Naive thymus-derived CD4-positive, alpha-beta T cell (primary cell): ENCODE measurements at regions not wholly inside any gene's neighbourhood (a gene's known extent, or its start where the extent isn't known, plus 50 kb on each side); places are given as distances from the start of the nearest gene placed in this dataset.

Experiments
- ATAC-seq: fragments of 150-1000 bp; cut with Tn5 transposase; 2 replicates; pipeline ENCODE4 v1.10.0; 2021; ENCODE audit warnings: mild to moderate bottlenecking, moderate library complexity
- CTCF ChIA-PET: fragments of 350-600 bp; sonication (Branson Sonifier 250); formaldehyde crosslinking; loops from one replicate; lab custom pipeline; 2021; ENCODE audit warnings: antibody characterized with exemption; lab: Charles Lee
- POLR2A ChIA-PET: fragments of 350-600 bp; sonication (Branson Sonifier 250); formaldehyde crosslinking; loops from one replicate; lab custom pipeline; 2021; ENCODE audit warnings: antibody characterized with exemption, inconsistent platforms; lab: Charles Lee
- DNase-seq, 9 donors: peaks; one replicate each; pipeline versions ENCODE4 v3.0.0 to v3.0.0-alpha.2; 2020 to 2022; ENCODE audit warnings: mixed read lengths in 1 of 9
- H3K27ac ChIP-seq: one replicate; pipeline ENCODE4 v1.7.0; 2013; ENCODE audit warnings: mild to moderate bottlenecking, low read depth, low read length, moderate library complexity
- H3K27me3 ChIP-seq, 2 donors: one replicate each; pipeline ENCODE4 v1.7.0; 2013; ENCODE audit warnings: low read length in 2 of 2, mild to moderate bottlenecking in 2 of 2, moderate library complexity in 2 of 2; ENCODE audit not compliant: control insufficient read depth in 2 of 2, insufficient read depth in 2 of 2
- H3K36me3 ChIP-seq, 3 experiments: 1 replicate in 2 of 3; 2 replicates in 1 of 3; pipeline ENCODE4 v1.7.0; 2013; ENCODE audit warnings: low read length in 3 of 3, mild to moderate bottlenecking in 3 of 3, moderate library complexity in 1 of 3; ENCODE audit not compliant: insufficient read depth in 3 of 3, control insufficient read depth in 2 of 3
- H3K4me1 ChIP-seq, 2 donors: one replicate each; pipeline ENCODE4 v1.7.0; 2013; ENCODE audit warnings: low read length in 2 of 2, mild to moderate bottlenecking in 2 of 2, moderate library complexity in 1 of 2; ENCODE audit not compliant: control insufficient read depth in 2 of 2, insufficient read depth in 2 of 2
- H3K4me3 ChIP-seq: 2 replicates; pipeline ENCODE4 v1.7.0; 2013; ENCODE audit warnings: mild to moderate bottlenecking, low read length
- H3K9me3 ChIP-seq, 3 experiments: 1 replicate in 2 of 3; 2 replicates in 1 of 3; pipeline ENCODE4 v1.7.0; 2013; ENCODE audit warnings: low read length in 3 of 3; ENCODE audit not compliant: control insufficient read depth in 2 of 3
- H3K27ac Mint-ChIP-seq, 9 donors: one replicate each; pipeline ENCODE4 v1.8.0; 2020 to 2022; ENCODE audit warnings: mixed read lengths in 9 of 9, mild to moderate bottlenecking in 8 of 9, moderate library complexity in 5 of 9, inconsistent platforms in 2 of 9
- H3K27me3 Mint-ChIP-seq, 5 donors: one replicate each; pipeline ENCODE4 v1.8.0; 2021 to 2022; ENCODE audit warnings: mixed read lengths in 5 of 5, mild to moderate bottlenecking in 1 of 5
- H3K36me3 Mint-ChIP-seq, 5 donors: one replicate each; pipeline ENCODE4 v1.8.0; 2020 to 2022; ENCODE audit warnings: mixed read lengths in 5 of 5, mild to moderate bottlenecking in 3 of 5, inconsistent platforms in 1 of 5
- H3K4me1 Mint-ChIP-seq, 7 donors: one replicate each; pipeline ENCODE4 v1.8.0; 2020 to 2022; ENCODE audit warnings: mixed read lengths in 7 of 7, mild to moderate bottlenecking in 3 of 7, inconsistent platforms in 1 of 7
- H3K4me3 Mint-ChIP-seq, 10 donors: one replicate each; pipeline ENCODE4 v1.8.0; 2020 to 2022; ENCODE audit warnings: mild to moderate bottlenecking in 10 of 10, mixed read lengths in 10 of 10, moderate library complexity in 6 of 10, inconsistent platforms in 2 of 10
- H3K9me3 Mint-ChIP-seq, 11 donors: one replicate each; pipeline ENCODE4 v1.8.0; 2020 to 2022; ENCODE audit warnings: mixed read lengths in 11 of 11, mild to moderate bottlenecking in 4 of 11, inconsistent platforms in 1 of 11, moderate library complexity in 1 of 11
- intact Hi-C, 2 donors: fragments of 100-400 bp; cut with micrococcal nuclease; formaldehyde crosslinking; loops; one replicate each; pipeline ENCODE4 v1.15.1; 2023

- ChIA-PET CTCF (interaction anchor here (0.6 kb wide), 1 partner anchor 850 kb away, joined by 3 read pairs; no protein-coding TSS in a partner anchor), POLR2A (no interaction called here)
- H3K27ac Mint-ChIP-seq, result no peak overlapping the region
- Histone ChIP-seq H3K36me3 (no peaks in the 10 kb centered on the region), H3K4me1 (no peaks in the 10 kb centered on the region), H3K27ac (no peak overlapping the region), H3K27me3 (no peaks in the 10 kb centered on the region), H3K9me3 (no peaks in the 10 kb centered on the region), H3K4me3 (no peak overlapping the region)
- peaks cover 0 to 10% (median 2%) of the 10 kb centered on the region in 11 donors for H3K9me3 Mint-ChIP-seq
- H3K36me3 Mint-ChIP-seq, result no peaks in the 10 kb centered on the region
- peaks cover 0 to 8% (median 0%) of the 10 kb centered on the region in 5 donors for H3K27me3 Mint-ChIP-seq
- intact Hi-C loops, result no loop called here
- no peaks in the 10 kb centered on the region for H3K4me1 Mint-ChIP-seq
- no peak overlapping the region for H3K4me3 Mint-ChIP-seq
- DNase-seq (no peak), ATAC-seq (no peak)
These were observed 458.4 kb downstream of the TBC1D4 start for GRCh38 chr13:75023609-75024008.

GRCh38 chr13:75021151-75021550 is 460.8 kb downstream of the TBC1D4 start:
- Mint-ChIP-seq H3K9me3 (peaks cover 0 to 4% (median 0%) of the 10 kb centered on the region in 11 donors), H3K4me3 (no peak overlapping the region), H3K4me1 (no peaks in the 10 kb centered on the region), H3K27ac (no peak overlapping the region), H3K27me3 (peaks cover 0 to 29% (median 5%) of the 10 kb centered on the region in 5 donors), H3K36me3 (no peaks in the 10 kb centered on the region)
- Histone ChIP-seq H3K27ac (no peak overlapping the region), H3K4me1 (no peaks in the 10 kb centered on the region), H3K36me3 (no peaks in the 10 kb centered on the region), H3K9me3 (no peaks in the 10 kb centered on the region), H3K4me3 (no peak overlapping the region), H3K27me3 (no peaks in the 10 kb centered on the region)
- ATAC-seq, result no peak
- CTCF ChIA-PET, result no interaction called here
- no peak for DNase-seq
- intact Hi-C loops, result no loop called here
- POLR2A ChIA-PET, result no interaction called here

- peaks cover 0 to 4% (median 0%) of the 10 kb centered on the region in 11 donors for H3K9me3 Mint-ChIP-seq
- H3K36me3 ChIP-seq, result no peaks in the 10 kb centered on the region
- H3K4me1 ChIP-seq, result no peaks in the 10 kb centered on the region
- no peaks in the 10 kb centered on the region for H3K27me3 ChIP-seq
- intact Hi-C loops, result no loop called here
- ChIA-PET CTCF (interaction anchor here (0.8 kb wide), 1 partner anchor 172 kb away, joined by 3 read pairs; no protein-coding TSS in a partner anchor), POLR2A (no interaction called here)
- H3K4me3 ChIP-seq, result no peak overlapping the region
- ATAC-seq, result no peak
- H3K27ac ChIP-seq, result no peak overlapping the region
- peaks cover 0 to 40% (median 15%) of the 10 kb centered on the region in 5 donors for H3K27me3 Mint-ChIP-seq
- no peaks in the 10 kb centered on the region for H3K36me3 Mint-ChIP-seq
- no peak overlapping the region for H3K27ac Mint-ChIP-seq
- no peaks in the 10 kb centered on the region for H3K9me3 ChIP-seq
- H3K4me3 Mint-ChIP-seq, result no peak overlapping the region
- DNase-seq, result no peak
- no peaks in the 10 kb centered on the region for H3K4me1 Mint-ChIP-seq
These were observed 465.7 kb downstream of the TBC1D4 start for GRCh38 chr13:75016225-75016624.

- no peaks in the 10 kb centered on the region for H3K4me1 Mint-ChIP-seq
- H3K4me3 ChIP-seq, result no peak overlapping the region
- POLR2A ChIA-PET, result no interaction called here
- peaks cover 0 to 37% (median 15%) of the 10 kb centered on the region in 5 donors for H3K27me3 Mint-ChIP-seq
- no peak for ATAC-seq
- H3K9me3 ChIP-seq, result no peaks in the 10 kb centered on the region
- no peak for DNase-seq
- no peaks in the 10 kb centered on the region for H3K36me3 ChIP-seq
- H3K36me3 Mint-ChIP-seq, result no peaks in the 10 kb centered on the region
- peaks cover 0 to 3% (median 0%) of the 10 kb centered on the region in 11 donors for H3K9me3 Mint-ChIP-seq
- CTCF ChIA-PET, result no interaction called here
- no peaks in the 10 kb centered on the region for H3K4me1 ChIP-seq
- H3K27ac ChIP-seq, result no peak overlapping the region
- intact Hi-C loops, result no loop called here
- H3K4me3 Mint-ChIP-seq, result no peak overlapping the region
- H3K27me3 ChIP-seq, result no peaks in the 10 kb centered on the region
- no peak overlapping the region for H3K27ac Mint-ChIP-seq
These were observed 468.2 kb downstream of the TBC1D4 start for GRCh38 chr13:75013818-75014217.

- intact Hi-C loops, result no loop called here
- H3K27me3 Mint-ChIP-seq, result peaks cover 0 to 19% (median 7%) of the 10 kb centered on the region in 5 donors
- no peak overlapping the region for H3K27ac Mint-ChIP-seq
- no peak overlapping the region for H3K4me3 Mint-ChIP-seq
- no peaks in the 10 kb centered on the region for H3K36me3 ChIP-seq
- no peaks in the 10 kb centered on the region for H3K4me1 ChIP-seq
- no peaks in the 10 kb centered on the region for H3K9me3 Mint-ChIP-seq
- no peak overlapping the region for H3K4me3 ChIP-seq
- ATAC-seq, result no peak
- H3K27ac ChIP-seq, result no peak overlapping the region
- no peaks in the 10 kb centered on the region for H3K36me3 Mint-ChIP-seq
- H3K27me3 ChIP-seq, result no peaks in the 10 kb centered on the region
- DNase-seq, result no peak
- no peaks in the 10 kb centered on the region for H3K4me1 Mint-ChIP-seq
- POLR2A ChIA-PET, result no interaction called here
- CTCF ChIA-PET, result no interaction called here
- no peaks in the 10 kb centered on the region for H3K9me3 ChIP-seq
These were observed 471.0 kb downstream of the TBC1D4 start for GRCh38 chr13:75010941-75011340.

- no peak overlapping the region for H3K4me3 ChIP-seq
- intact Hi-C loops, result no loop called here
- Mint-ChIP-seq H3K4me3 (no peak overlapping the region), H3K36me3 (no peaks in the 10 kb centered on the region), H3K27ac (no peak overlapping the region), H3K27me3 (peaks cover 0 to 15% (median 9%) of the 10 kb centered on the region in 5 donors), H3K4me1 (no peaks in the 10 kb centered on the region), H3K9me3 (peaks cover 0 to 2% (median 0%) of the 10 kb centered on the region in 11 donors)
- H3K27me3 ChIP-seq, result no peaks in the 10 kb centered on the region
- CTCF ChIA-PET, result no interaction called here
- H3K4me1 ChIP-seq, result no peaks in the 10 kb centered on the region
- H3K27ac ChIP-seq, result no peak overlapping the region
- H3K36me3 ChIP-seq, result no peaks in the 10 kb centered on the region
- no peaks in the 10 kb centered on the region for H3K9me3 ChIP-seq
- ATAC-seq (no peak), DNase-seq (no peak)
- POLR2A ChIA-PET, result no interaction called here
These were observed 473.0 kb downstream of the TBC1D4 start for GRCh38 chr13:75008926-75009325.

GRCh38 chr13:74990992-74991391 is 491.0 kb downstream of the TBC1D4 start:
- H3K4me3 Mint-ChIP-seq, result no peak overlapping the region
- Histone ChIP-seq H3K4me3 (no peak overlapping the region), H3K27ac (no peak overlapping the region), H3K4me1 (no peaks in the 10 kb centered on the region), H3K36me3 (no peaks in the 10 kb centered on the region), H3K27me3 (no peaks in the 10 kb centered on the region), H3K9me3 (no peaks in the 10 kb centered on the region)
- POLR2A ChIA-PET, result no interaction called here
- no peak for ATAC-seq
- no peaks in the 10 kb centered on the region for H3K36me3 Mint-ChIP-seq
- intact Hi-C loops, result no loop called here
- no peak overlapping the region for H3K27ac Mint-ChIP-seq
- peaks cover 0 to 2% (median 0%) of the 10 kb centered on the region in 11 donors for H3K9me3 Mint-ChIP-seq
- no peak for DNase-seq
- no peaks in the 10 kb centered on the region for H3K4me1 Mint-ChIP-seq
- peaks cover 0 to 13% (median 2%) of the 10 kb centered on the region in 5 donors for H3K27me3 Mint-ChIP-seq
- CTCF ChIA-PET, result no interaction called here
